ENCODE measurements at regions not wholly inside any gene's neighbourhood (a gene's known extent, or its start where the extent isn't known, plus 50 kb on each side); places are given as distances from the start of the nearest gene placed in this dataset.

- H3K9ac ChIP-seq (ENCODE audit: low read length): no peak overlapping the region
- 0 out of 2 replicates have a peak, but pooled peaks cover 3% of the 10 kb centered on the region for H3K9me3 ChIP-seq (ENCODE audit: insufficient read depth, low read length)
- no peak for TF ChIP-seq CTCF (IDR thresholded peaks at IDR 0.05; ENCODE audit: low read depth, low read length)
- no peak overlapping the region for H3K4me3 ChIP-seq (ENCODE audit: low read length)
- H4K20me1 ChIP-seq (ENCODE audit: insufficient read depth, low read length): no peaks in the 10 kb centered on the region
- H3K4me1 ChIP-seq (ENCODE audit: low read length): no peaks in the 10 kb centered on the region
- H3K36me3 ChIP-seq (replicated peaks; ENCODE audit: low read depth, low read length): no peaks in the 10 kb centered on the region
- no peaks in the 10 kb centered on the region for H3K27me3 ChIP-seq (ENCODE audit: low read depth, low read length)
- no peaks in the 10 kb centered on the region for H3K79me2 ChIP-seq (ENCODE audit: low read length)
- no peak overlapping the region for H2AFZ ChIP-seq (ENCODE audit: low read depth, low read length)
- no peak overlapping the region for H3K4me2 ChIP-seq (ENCODE audit: low read length)
- H3K27ac ChIP-seq (ENCODE audit: low read length): no peak overlapping the region
Measured at GRCh38 chr15:23806980-23807379, 119.9 kb upstream of the NDN start.

- Histone ChIP-seq H3K4me2 (ENCODE audit: low read length) (no peak overlapping the region), H3K27me3 (ENCODE audit: low read depth, low read length) (no peaks in the 10 kb centered on the region), H3K4me1 (ENCODE audit: low read length) (no peaks in the 10 kb centered on the region), H3K79me2 (ENCODE audit: low read length) (no peaks in the 10 kb centered on the region), H3K27ac (ENCODE audit: low read length) (no peak overlapping the region), H3K9ac (ENCODE audit: low read length) (no peak overlapping the region), H3K36me3 (replicated peaks; ENCODE audit: low read depth, low read length) (no peaks in the 10 kb centered on the region), H3K9me3 (ENCODE audit: insufficient read depth, low read length) (no peaks in the 10 kb centered on the region), H2AFZ (ENCODE audit: low read depth, low read length) (no peak overlapping the region), H3K4me3 (ENCODE audit: low read length) (no peak overlapping the region), H4K20me1 (ENCODE audit: insufficient read depth, low read length) (no peaks in the 10 kb centered on the region)
- TF ChIP-seq EZH2phosphoT487 (IDR thresholded peaks at IDR 0.05; ENCODE audit: low read depth) (no peak), CTCF (IDR thresholded peaks at IDR 0.05; ENCODE audit: low read depth, low read length) (peak; percentile 37)
Measured at GRCh38 chr15:23823508-23823907, 136.4 kb upstream of the NDN start.

GRCh38 chr15:23828786-23829185 lies 141.7 kb upstream of the NDN start:
- H3K4me1 ChIP-seq (ENCODE audit: low read length): no peaks in the 10 kb centered on the region

GRCh38 chr15:23835953-23836352 lies 148.8 kb upstream of the NDN start:
- Histone ChIP-seq H3K9ac (ENCODE audit: low read length) (no peak overlapping the region), H3K4me2 (ENCODE audit: low read length) (no peak overlapping the region), H3K36me3 (replicated peaks; ENCODE audit: low read depth, low read length) (no peaks in the 10 kb centered on the region), H3K4me3 (ENCODE audit: low read length) (no peak overlapping the region), H3K27ac (ENCODE audit: low read length) (no peak overlapping the region), H3K27me3 (ENCODE audit: low read depth, low read length) (no peaks in the 10 kb centered on the region), H3K4me1 (ENCODE audit: low read length) (no peaks in the 10 kb centered on the region), H2AFZ (ENCODE audit: low read depth, low read length) (no peak overlapping the region), H3K9me3 (ENCODE audit: insufficient read depth, low read length) (no peaks in the 10 kb centered on the region), H4K20me1 (ENCODE audit: insufficient read depth, low read length) (no peaks in the 10 kb centered on the region), H3K79me2 (ENCODE audit: low read length) (no peaks in the 10 kb centered on the region)
- TF ChIP-seq CTCF (IDR thresholded peaks at IDR 0.05; ENCODE audit: low read depth, low read length) (no peak), EZH2phosphoT487 (IDR thresholded peaks at IDR 0.05; ENCODE audit: low read depth) (no peak)

More at GRCh38 chr15:23828786-23829185, 141.7 kb upstream of the NDN start:
- H3K4me3 ChIP-seq (ENCODE audit: low read length): no peak overlapping the region
- no peaks in the 10 kb centered on the region for H3K79me2 ChIP-seq (ENCODE audit: low read length)
- no peaks in the 10 kb centered on the region for H3K27me3 ChIP-seq (ENCODE audit: low read depth, low read length)
- TF ChIP-seq EZH2phosphoT487 (IDR thresholded peaks at IDR 0.05; ENCODE audit: low read depth): no peak
- no peak for TF ChIP-seq CTCF (IDR thresholded peaks at IDR 0.05; ENCODE audit: low read depth, low read length)
- no peaks in the 10 kb centered on the region for H4K20me1 ChIP-seq (ENCODE audit: insufficient read depth, low read length)
- H3K4me2 ChIP-seq (ENCODE audit: low read length): no peak overlapping the region
- H3K27ac ChIP-seq (ENCODE audit: low read length): no peak overlapping the region
- no peak overlapping the region for H3K9ac ChIP-seq (ENCODE audit: low read length)
- no peak overlapping the region for H2AFZ ChIP-seq (ENCODE audit: low read depth, low read length)
- H3K9me3 ChIP-seq (ENCODE audit: insufficient read depth, low read length): no peaks in the 10 kb centered on the region
- H3K36me3 ChIP-seq (replicated peaks; ENCODE audit: low read depth, low read length): no peaks in the 10 kb centered on the region
